ENCODE measurements at regions not wholly inside any gene's neighbourhood (a gene's known extent, or its start where the extent isn't known, plus 50 kb on each side); places are given as distances from the start of the nearest gene placed in this dataset.

DNA sequence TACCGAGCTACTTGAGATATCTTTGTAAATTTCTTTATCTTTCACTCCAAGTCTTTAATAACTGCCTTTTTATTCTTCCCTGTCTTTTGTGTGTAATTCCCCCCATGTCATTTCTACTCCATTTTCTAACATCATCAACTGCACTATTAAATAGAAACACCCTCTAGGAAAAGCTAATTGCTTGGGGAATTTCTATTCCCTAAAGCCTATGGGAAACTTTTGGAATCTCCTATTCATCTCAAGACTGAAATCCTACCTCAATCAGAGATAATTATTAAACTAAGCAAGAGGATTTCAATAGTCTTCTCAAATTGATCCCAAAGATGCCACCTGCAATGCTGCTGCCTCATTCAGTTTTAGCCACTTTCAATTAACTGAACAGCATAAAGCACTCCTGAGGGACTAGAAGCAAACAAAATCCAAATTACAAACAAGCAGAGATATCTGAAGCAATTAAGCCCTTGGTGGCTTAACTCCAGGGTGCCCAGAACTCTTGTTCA lies 598.7 kb downstream of the IGSF11 start:
- DNase-seq (ENCODE audit: low spot score) = no peak

DNA sequence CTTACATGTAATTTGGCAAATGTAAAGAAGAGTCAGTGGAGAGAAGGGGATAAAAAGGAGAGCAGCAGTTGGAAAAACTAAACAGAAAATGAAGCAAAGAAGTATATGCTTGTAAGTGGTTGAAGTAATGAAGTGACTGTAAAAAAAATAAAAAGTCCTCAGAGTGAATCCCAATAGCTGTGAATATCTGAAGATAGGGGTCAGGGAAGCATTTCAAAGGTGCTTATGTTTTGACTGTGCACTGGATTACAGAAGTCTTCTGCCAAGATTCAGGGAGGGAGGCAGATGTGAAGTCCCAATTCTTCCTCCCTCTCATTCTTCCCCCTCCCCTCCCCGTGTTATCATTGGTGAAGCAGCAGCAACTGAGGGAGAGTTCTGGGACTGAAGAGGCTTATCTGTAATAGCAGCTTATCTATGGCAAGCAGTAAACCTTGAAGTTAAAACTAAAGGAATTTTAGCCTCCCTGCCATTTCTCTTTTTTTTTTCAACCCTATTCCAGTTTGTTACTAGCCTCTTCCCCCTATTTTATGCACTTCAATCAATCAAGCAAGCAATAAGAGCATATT lies 597.9 kb downstream of the IGSF11 start:
- DNase-seq (ENCODE audit: low spot score) = no peak

DNA sequence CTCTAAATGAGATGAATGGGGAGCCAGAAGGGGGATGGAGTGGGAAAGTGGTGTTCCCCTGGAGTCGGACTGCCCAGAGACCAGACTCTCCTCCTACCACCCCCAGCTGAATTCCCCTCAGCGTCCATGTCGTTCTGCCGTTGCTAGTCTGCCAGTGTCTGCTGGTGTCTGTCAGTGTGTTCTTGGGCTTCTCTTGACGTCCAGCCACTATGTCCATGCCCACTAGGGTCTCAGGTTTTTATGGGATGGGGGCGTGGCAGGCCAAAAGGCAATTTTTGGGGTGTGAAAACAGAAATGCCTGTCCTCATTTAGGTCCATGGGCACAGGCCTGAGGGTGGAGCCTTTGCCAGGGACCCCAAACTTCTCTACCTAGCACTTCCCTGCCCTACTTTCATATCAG lies 589.6 kb downstream of the IGSF11 start:
- DNase-seq (ENCODE audit: low spot score) = no peak

DNA sequence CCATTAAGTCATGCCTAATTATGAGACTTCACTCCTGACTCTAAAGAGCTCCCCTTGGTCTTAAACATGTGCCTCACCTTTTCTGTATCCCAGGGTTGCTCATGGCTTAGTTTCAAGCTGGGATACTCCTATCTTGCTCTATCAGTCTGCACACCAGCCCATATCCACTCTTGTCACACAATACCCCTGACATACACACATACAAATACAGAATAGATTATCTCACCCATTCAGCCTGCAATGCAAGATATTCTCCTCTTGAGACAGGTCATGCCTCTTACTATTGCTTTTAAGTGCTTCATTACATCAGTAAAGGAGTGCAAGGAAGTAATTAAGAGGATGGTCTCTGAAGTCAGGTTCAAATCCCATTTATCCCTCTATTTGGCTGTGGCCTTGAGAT lies 587.3 kb downstream of the IGSF11 start:
- DNase-seq (ENCODE audit: low spot score) = no peak

DNA sequence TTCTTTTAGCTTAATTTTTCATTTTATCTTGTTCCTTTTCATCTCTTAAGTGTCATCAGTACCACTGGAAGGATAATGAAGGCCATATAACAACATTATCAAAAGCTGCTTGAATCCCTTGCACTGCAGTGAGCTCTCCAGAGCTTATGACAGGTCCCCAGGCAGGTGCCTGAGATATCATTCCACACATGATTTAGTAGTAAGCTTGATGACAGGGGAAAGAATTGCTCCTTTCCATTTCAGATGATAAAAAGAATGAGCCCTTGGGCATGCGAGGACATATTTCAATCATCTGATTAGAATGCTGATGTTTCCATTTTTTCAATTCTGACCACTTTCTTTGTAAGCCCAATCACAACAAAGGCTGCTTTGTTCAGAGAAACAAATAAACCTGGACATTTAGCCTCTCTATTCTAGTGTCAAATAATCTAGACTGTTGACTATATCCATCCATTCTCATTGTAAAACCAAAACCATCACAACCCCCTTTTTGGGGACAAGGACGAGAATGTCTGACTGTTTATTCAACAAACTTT lies 567.8 kb downstream of the IGSF11 start:
- DNase-seq (ENCODE audit: low spot score) = no peak

DNA sequence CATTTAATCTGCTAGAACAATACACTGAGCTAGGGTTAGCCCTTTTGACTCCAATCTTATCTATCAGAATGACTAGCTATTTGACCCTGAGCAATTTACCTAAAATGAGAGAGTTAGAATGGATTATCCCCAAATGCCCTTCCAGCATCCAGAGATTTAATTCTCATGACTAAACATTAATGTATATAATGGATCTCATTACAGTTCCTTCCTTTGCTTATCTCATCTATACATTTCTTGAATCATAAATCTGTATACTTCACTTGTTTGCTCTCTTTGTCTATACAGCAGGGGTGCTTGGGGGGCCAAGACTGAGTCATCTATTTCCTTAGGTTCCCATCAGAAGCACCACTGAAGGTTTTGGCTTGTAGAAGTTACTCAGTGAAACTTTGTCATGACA lies 565.8 kb downstream of the IGSF11 start:
- DNase-seq (ENCODE audit: low spot score) = no peak

DNA sequence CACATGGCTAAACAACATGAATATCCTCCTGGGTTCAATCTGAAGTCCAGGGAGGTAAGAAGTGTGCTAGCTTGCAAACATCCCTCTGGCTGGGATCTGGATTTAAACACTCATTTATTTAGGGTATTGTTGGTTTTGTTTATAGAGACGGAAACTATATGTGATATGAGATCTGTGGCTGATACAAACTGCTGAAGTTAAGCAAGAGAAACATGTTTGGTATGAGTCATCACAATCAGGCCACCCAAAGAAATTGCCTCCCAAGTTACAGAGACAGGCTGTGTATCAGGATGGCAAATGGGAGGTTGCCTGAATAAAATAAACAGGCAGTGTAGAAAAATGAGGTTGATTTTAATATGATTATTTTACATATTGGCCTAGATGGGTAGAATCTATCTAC lies 562.1 kb downstream of the IGSF11 start:
- no peak for DNase-seq (ENCODE audit: low spot score)

DNA sequence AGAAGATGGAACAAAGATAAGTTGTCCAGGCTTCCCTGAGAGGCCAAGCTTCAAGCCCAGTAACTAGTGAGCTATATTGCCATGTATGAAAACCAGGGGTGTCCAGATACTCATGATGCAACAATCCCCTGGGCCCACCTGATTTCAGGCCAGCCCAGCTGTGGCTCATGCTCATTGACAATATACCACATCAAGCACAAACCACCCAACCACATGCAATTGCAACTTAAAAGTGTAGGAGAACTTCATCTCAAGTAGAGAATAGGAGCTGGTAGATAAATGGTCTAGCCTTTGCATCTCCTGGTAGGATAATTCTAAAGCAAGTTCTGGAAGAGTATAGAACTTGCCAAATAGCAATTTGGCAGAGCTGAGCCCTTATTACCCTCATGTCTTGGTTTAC lies 561.3 kb downstream of the IGSF11 start:
- no peak for DNase-seq (ENCODE audit: low spot score)

DNA sequence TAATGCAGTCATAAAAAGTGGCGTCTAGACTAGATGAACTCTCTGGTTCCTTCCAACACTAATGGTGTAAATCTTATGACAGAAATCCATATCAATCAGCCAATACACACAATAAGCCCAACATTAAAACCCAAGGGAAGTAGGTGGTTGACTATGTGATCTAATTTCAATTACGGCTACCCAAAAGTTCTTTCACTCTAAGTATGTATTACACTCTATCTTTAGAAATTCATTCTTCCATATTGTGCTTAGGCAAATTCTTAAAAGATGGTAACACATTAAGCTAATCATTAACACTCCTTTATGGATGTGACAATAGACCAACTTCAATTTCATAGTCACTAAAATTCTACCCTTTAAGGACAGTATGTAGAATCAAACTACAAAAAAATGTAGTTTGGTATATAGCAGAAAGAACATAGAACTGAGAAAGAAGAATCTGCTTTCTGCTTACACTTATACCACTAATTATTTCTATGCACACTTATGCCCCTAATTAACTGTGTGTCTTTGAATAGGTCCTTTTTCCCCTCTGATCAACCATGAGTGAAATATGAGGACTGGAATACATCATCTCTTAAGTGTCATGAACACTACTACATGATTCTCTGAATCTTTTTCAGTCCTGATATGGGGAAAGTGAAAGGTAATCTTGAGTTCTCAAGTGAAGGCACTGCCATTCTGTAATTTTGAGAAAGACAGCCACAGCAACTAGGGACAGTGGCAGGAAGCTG lies 557.6 kb downstream of the IGSF11 start:
- DNase-seq (ENCODE audit: low spot score) = no peak

DNA sequence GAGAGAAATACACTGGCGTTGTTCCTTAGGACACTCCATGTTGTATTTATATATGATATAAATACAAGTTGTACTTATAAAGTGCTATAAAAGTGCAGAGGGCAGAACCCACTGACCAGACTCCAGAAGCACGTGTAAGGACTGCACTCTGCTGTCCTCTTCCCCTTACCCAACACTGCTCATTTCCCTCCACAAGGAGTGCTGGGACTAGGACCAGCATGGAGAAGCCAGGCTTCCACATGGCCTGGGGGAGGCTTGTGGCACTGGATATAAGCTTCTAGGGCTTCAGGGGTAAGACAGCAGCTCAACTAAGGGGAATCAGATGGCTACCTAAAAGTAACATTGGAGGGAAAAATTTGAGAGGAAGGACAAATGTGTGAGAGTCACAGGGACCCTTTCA lies 556.9 kb downstream of the IGSF11 start:
- DNase-seq (ENCODE audit: low spot score) = no peak

DNA sequence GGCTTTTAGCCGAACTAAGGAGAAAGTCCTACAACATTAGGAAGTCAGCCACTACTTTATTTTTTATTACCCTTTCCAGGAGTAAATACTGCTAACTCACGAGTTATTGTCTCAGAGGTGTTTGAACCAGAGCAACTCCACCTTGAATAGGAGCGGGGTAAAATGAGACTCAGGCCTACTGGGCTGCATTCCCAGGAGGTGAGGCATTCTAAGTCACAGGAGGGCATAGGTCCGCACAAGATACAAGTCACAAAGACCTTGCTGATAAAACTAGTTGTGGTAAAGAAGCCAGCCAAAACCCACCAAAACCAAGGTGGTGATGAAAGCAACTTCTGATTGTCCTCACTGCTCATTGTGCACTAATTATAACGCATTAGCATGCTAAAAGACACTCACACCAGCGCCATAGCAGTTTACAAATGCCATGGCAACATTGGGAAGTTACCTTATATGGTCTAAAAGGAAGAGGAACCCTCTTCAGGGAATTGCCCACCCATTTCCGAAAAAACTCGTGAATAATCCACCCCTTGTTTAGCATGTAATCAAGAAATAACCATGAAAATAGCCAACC lies 555.9 kb downstream of the IGSF11 start:
- DNase-seq (ENCODE audit: low spot score) = no peak

DNA sequence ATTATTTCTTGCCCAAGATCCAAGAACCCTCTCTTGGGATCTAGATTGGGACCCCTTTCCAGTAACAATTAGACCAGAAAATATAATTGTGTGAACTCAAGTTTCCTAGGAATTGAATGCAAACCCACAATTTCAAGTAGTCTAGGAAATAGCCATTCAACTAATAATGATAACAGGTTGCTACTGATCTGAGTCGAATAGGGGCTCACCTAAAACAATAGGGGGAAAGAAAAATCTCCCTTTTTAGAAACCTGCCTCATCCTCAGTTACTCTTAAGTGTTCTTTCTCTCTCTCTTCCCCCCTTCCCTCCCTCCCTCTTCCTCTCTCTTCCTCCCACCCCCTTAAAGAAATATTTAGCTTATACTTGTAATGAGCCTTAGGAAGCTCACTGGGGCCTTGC lies 555.3 kb downstream of the IGSF11 start:
- DNase-seq (ENCODE audit: low spot score) = no peak

DNA sequence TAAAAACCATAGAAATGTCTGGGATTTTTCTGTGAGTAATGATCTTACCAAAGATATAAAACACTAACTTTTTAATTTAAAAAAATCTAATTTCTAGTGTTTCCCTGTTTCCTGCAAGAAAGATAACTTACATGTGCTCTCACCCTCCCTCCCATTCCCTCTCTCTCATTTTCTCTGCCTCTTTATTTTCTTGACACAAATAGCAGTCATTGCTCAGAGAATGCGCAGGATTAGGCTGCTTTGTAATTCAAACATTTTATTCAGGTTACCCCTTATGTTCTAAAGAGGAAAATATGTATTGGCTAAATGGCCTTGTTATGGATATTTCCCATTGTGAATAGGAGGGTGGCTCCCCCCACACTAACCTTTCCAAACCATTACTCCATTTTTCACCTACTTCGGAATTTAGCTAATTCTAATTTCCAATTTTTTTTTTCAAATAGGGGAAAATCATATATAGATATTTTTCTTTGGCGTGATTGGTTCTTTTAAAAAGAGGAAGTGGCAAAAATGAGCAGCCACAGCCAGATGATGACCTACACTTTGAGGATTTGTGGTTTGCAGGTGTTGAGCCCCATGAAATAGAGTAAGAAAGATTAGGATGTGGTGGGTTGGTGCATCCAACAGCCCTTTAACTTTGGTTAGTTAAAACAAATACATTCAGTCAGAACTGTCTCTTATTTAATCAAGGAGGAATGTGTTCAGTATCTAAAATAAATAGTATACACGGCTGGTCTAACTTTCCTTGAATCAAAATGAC lies 554.4 kb downstream of the IGSF11 start:
- no peak for DNase-seq (ENCODE audit: low spot score)

DNA sequence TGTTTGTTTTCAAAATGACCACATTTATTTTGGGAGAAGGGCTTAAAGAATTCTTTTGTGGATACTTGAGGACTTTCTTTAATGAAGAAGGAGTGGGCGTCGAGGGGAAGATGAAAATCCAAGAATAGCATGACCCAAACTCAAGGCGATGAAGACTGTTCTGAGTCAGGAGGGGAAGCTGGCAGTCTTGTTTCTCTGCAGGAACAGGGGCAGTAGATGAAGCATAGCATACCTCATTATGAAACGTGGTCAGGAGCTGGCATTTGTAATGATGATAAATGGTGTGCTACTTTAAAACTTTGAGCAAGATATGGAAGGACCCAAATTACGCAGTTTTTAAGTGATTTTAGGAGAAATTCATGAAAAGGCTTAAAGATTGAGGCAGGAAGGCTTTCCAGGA lies 549.0 kb downstream of the IGSF11 start:
- no peak for DNase-seq (ENCODE audit: low spot score)

DNA sequence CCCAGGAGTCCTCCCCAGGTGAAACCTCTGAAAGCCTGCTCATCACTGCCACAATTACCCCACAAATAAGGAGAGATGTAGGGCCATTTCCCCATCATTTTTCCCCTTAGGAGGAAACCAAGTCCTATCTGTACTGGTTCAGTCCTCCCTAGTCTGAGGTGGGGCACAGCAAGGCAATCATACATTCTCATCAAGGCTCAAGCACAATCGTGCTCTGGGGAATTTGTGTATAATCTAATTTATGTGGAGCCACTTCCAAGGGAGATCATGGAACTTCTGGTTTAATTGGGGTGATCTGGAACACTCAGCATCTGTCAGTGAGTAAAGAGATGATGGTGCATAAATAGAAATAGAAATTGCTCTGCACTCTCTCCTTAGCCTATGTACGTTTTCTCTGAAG lies 546.9 kb downstream of the IGSF11 start:
- DNase-seq (ENCODE audit: low spot score) = no peak

DNA sequence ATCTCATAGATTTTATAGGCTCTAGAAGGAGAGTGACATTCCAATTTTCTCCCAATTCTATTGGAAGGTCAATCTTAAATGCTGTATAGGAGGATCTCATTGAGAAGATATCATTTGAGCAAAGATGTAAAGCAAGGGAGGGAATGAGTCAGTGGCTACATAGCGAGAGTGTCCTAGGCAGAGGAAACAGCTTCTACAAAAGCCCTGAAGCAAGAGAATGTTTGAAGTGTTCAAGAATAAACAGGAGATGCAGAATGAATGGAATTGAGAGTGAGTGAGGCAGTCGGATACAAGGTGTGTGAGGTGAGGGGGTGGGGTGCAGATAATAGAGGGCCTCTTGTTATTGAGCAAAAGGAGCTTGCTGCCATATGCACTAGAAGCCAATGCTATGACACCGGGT lies 545.9 kb downstream of the IGSF11 start:
- no peak for DNase-seq (ENCODE audit: low spot score)

DNA sequence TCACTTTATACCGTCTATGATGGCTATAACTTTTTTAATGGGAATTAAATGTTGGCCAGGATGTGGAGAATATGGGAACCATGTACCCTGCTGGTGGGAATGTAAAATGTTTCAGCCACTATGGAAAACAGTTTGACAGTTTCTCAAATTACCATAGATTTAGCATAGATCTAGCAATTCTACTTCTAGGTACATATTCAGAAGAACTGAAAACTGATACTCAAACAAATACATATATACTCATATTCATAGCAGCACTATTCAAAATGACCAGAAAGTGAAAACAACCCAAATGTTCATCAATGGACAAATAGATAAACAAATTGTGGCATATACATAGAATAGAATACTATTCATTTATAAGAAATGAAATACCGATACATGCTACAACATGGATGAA lies 539.4 kb downstream of the IGSF11 start:
- no peak for DNase-seq (ENCODE audit: low spot score)

DNA sequence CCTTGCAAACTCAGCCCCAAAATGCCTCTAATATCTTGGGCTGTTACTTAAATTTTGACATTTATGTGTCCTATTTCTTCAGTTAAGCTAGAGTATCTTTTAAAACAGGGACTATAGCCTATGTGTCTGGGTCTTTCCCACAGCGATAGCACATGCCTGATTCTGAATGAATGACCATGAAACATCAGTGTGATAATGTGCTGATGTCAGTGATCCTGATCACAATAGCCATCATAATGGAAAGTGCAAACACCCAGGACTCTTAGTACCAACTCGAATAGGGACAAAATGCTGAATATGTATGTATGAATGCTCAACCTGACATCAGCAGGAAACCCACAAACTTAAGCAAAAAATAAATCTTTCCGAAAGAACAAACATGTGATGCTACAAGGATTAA lies 537.4 kb downstream of the IGSF11 start:
- no peak for DNase-seq (ENCODE audit: low spot score)

DNA sequence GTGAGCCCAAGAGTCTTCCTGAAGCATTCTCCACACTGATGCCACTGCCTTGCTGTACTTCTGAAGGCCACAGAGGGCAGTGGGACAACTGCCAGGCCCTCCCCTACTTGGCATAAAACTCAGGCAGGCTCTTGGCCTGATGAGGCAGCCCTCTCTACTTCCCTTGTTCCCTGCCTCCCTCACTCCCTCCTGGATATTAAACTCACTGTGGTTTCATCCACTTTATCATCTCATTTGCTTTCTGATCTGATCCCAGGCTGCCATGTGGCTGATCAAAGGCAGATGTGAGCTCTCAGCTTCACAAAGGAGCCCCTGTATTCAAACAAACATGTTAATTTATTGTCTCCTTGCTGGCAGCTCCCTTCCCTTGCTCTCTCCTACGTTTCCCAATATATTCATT lies 533.5 kb downstream of the IGSF11 start:
- peak; percentile 46 for DNase-seq (ENCODE audit: low spot score)

DNA sequence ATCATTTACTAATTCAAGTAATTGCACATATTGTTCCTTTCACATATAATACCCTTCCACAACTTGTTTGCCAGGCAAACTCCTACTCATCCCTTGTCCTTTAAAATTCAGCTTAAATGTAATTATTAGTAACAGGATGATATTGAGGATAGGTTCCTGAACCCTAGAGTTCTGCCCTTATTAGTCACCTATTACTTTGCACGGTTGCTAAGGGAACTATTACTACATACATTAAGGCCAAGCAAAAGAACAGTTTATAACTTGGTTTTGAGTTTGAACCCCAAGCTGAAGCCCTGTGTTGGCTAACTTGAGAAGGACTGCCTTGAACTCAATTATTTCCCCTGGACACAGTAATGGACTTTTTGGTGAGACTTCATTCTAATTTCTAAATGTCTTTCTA lies 529.7 kb downstream of the IGSF11 start:
- DNase-seq (ENCODE audit: low spot score) = no peak

DNA sequence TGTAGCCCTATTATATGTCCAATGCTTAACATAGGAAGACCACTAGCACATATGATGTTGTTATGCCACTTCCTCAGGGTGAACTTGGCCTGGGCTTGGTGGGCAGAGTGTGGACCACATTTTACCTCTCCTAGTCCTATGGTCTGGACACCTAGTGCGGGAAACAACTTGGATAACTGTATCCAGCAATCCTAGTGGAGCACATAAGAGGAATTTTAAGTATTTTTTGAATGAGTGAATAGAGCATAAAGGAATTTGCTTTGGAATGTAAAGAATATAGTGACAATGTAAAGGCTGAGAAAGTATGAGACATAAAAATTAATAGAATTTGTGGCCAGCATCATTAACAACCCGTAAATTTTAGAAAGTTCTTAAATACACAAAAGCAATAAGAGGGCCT lies 528.9 kb downstream of the IGSF11 start:
- DNase-seq (ENCODE audit: low spot score) = no peak

DNA sequence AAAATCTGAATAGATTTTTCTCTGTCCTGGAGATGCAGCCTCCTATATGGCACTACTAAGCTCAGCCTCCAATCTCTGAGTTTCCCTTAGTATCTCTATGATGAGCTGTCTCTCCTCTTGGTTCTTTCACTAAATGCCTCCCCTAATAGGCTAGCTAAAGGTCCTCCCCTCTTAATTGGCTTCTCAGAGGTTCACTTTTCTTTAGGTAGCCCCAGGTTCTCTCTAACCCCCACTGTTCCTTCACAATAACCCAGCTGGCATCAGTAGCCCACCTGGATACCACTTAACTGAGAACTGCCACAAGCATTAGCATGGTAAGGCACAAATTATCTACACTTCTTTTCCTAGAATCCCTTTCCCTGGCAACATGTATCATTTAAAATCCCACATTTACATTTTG lies 523.2 kb downstream of the IGSF11 start:
- no peak for DNase-seq (ENCODE audit: low spot score)

DNA sequence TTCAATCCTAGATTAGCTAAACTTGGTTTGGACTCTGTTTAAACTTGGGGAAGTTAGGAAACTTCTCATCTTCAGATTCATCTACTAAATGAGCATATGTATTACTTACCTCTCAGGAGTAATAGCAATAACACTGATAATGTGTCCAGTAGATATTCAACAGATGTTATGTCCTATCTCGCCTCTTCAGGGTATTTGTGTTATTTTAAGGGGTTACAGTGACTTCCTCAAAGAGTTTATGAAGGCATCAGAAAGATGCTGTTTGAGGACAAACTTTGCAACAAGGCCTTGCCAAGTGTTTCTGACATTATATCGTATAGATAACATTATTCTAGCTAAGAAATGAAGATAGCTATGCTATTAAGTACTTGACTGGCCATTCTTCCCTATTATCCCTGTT lies 522.3 kb downstream of the IGSF11 start:
- DNase-seq (ENCODE audit: low spot score) = no peak

Data from ecto neural progenitor cell (in vitro differentiated cells).